HG03196 (cell line): ENCODE measurements at regions not wholly inside any gene's neighbourhood (a gene's known extent, or its start where the extent isn't known, plus 50 kb on each side); places are given as distances from the start of the nearest gene placed in this dataset.
"Not testable (repeated sequence)": the region's sequence is repeated elsewhere in the genome, so short reads cannot be mapped to it uniquely, and the experiment has no call there.

ENCODE experiments used
- ATAC-seq: cut with Tn5 transposase; IDR thresholded peaks from one replicate; pipeline ENCODE4 v1.9.1; 2021; ENCODE audit not compliant: unreplicated experiment

- ATAC-seq, result no peak
These were observed 140.9 kb downstream of the SHOX start for GRCh38 chrX:771536-771935.

- no peak for ATAC-seq
These were observed 139.2 kb downstream of the SHOX start for GRCh38 chrX:769796-770195.

GRCh38 chrX:768596-768995, 138.0 kb downstream of the SHOX start:
- ATAC-seq, result no peak

- ATAC-seq, result no peak
These were observed 128.3 kb downstream of the SHOX start for GRCh38 chrX:758917-759316.

GRCh38 chrX:750812-751211, 120.2 kb downstream of the SHOX start:
- no peak for ATAC-seq

- no peak for ATAC-seq
These were observed 119.7 kb downstream of the SHOX start for GRCh38 chrX:750263-750662.

GRCh38 chrX:747176-747575, 116.6 kb downstream of the SHOX start:
- ATAC-seq, result no peak

GRCh38 chrX:739611-740010, 109.0 kb downstream of the SHOX start:
- ATAC-seq, result no peak

- ATAC-seq, result not testable (repeated sequence)
These were observed 106.4 kb downstream of the SHOX start for GRCh38 chrX:737021-737420.

GRCh38 chrX:734362-734761, 103.8 kb downstream of the SHOX start:
- no peak for ATAC-seq

GRCh38 chrX:733961-734360, 103.4 kb downstream of the SHOX start:
- ATAC-seq, result no peak

- ATAC-seq, result no peak
These were observed 99.2 kb downstream of the SHOX start for GRCh38 chrX:729583-730409.

GRCh38 chrX:729101-729500, 98.5 kb downstream of the SHOX start:
- ATAC-seq, result not testable (repeated sequence)

- not testable (repeated sequence) for ATAC-seq
These were observed 98.0 kb downstream of the SHOX start for GRCh38 chrX:728639-729038.

GRCh38 chrX:727738-728621, 97.4 kb downstream of the SHOX start:
- ATAC-seq, result no peak

- ATAC-seq, result no peak
These were observed 95.4 kb downstream of the SHOX start for GRCh38 chrX:725971-726370.

GRCh38 chrX:724256-724655, 93.7 kb downstream of the SHOX start:
- no peak for ATAC-seq

- no peak for ATAC-seq
These were observed 93.2 kb downstream of the SHOX start for GRCh38 chrX:723781-724180.

- ATAC-seq, result no peak
These were observed 90.8 kb downstream of the SHOX start for GRCh38 chrX:721354-721753.

- no peak for ATAC-seq
These were observed 90.2 kb downstream of the SHOX start for GRCh38 chrX:720825-721224.

GRCh38 chrX:720250-720649, 89.7 kb downstream of the SHOX start:
- no peak for ATAC-seq

- ATAC-seq, result no peak
These were observed 85.5 kb downstream of the SHOX start for GRCh38 chrX:716136-716535.
